Activated CD4-positive, alpha-beta T cell treated with anti-CD3 and anti-CD28 coated beads, Interleukin-2, amount 50 U/mL, for 1 hour (primary cell): ENCODE measurements at regions not wholly inside any gene's neighbourhood (a gene's known extent, or its start where the extent isn't known, plus 50 kb on each side); places are given as distances from the start of the nearest gene placed in this dataset.

Source experiments
- DNase-seq: peaks from one replicate; pipeline ENCODE4 v3.0.0-alpha.2; 2020

GRCh38 chr9:126127591-126127990 is 199.0 kb upstream of the MVB12B start:
- no peak for DNase-seq

GRCh38 chr9:126128494-126129142 is 198.0 kb upstream of the MVB12B start:
- DNase-seq, result no peak

- DNase-seq, result no peak
These were observed 195.3 kb upstream of the MVB12B start for GRCh38 chr9:126131066-126132010.

GRCh38 chr9:126132746-126133145 is 193.9 kb upstream of the MVB12B start:
- DNase-seq, result no peak

- DNase-seq, result no peak
These were observed 182.4 kb upstream of the MVB12B start for GRCh38 chr9:126144196-126144595.

GRCh38 chr9:126144603-126145456 is 181.8 kb upstream of the MVB12B start:
- DNase-seq, result no peak

GRCh38 chr9:126145887-126146253 is 180.8 kb upstream of the MVB12B start:
- DNase-seq, result no peak

- peak; percentile 4 for DNase-seq
These were observed 180.1 kb upstream of the MVB12B start for GRCh38 chr9:126146254-126147145.

GRCh38 chr9:126147186-126147935 is 179.3 kb upstream of the MVB12B start:
- DNase-seq, result no peak

- no peak for DNase-seq
These were observed 178.4 kb upstream of the MVB12B start for GRCh38 chr9:126147936-126148870.

- DNase-seq, result no peak
These were observed 177.6 kb upstream of the MVB12B start for GRCh38 chr9:126148994-126149393.

GRCh38 chr9:126149661-126150060 is 177.0 kb upstream of the MVB12B start:
- DNase-seq, result no peak

- no peak for DNase-seq
These were observed 176.1 kb upstream of the MVB12B start for GRCh38 chr9:126150411-126151030.

GRCh38 chr9:126151031-126151685 is 175.5 kb upstream of the MVB12B start:
- DNase-seq, result no peak

- DNase-seq, result no peak
These were observed 174.9 kb upstream of the MVB12B start for GRCh38 chr9:126151686-126152134.

GRCh38 chr9:126152622-126153362 is 173.8 kb upstream of the MVB12B start:
- DNase-seq, result no peak

- no peak for DNase-seq
These were observed 173.2 kb upstream of the MVB12B start for GRCh38 chr9:126153382-126153781.

GRCh38 chr9:126154182-126154827 is 172.3 kb upstream of the MVB12B start:
- DNase-seq, result no peak
